ENCODE measurements at regions not wholly inside any gene's neighbourhood (a gene's known extent, or its start where the extent isn't known, plus 50 kb on each side); places are given as distances from the start of the nearest gene placed in this dataset.

DNA sequence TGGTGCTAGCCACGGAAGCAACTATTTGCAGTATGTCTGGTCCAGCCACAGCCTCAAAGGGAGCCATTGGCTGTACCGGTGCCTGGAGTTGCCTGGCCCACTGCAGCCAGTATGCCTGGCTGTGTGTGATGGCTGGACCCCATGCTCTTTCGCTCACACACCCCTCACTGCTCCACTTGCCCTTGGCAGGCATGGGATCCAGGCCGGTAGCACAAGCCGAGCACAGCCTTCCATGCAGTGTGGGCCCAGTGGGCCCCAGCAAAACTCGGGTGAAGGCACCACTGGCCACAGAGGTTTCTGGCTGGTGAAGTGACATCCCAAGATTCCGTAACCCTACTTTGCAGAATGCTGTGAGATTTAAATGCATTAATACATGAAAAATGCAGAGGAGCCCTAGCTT lies 665.8 kb downstream of the PLPP3 start:
- TF ChIP-seq, protein P1, sequence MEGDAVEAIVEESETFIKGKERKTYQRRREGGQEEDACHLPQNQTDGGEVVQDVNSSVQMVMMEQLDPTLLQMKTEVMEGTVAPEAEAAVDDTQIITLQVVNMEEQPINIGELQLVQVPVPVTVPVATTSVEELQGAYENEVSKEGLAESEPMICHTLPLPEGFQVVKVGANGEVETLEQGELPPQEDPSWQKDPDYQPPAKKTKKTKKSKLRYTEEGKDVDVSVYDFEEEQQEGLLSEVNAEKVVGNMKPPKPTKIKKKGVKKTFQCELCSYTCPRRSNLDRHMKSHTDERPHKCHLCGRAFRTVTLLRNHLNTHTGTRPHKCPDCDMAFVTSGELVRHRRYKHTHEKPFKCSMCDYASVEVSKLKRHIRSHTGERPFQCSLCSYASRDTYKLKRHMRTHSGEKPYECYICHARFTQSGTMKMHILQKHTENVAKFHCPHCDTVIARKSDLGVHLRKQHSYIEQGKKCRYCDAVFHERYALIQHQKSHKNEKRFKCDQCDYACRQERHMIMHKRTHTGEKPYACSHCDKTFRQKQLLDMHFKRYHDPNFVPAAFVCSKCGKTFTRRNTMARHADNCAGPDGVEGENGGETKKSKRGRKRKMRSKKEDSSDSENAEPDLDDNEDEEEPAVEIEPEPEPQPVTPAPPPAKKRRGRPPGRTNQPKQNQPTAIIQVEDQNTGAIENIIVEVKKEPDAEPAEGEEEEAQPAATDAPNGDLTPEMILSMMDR (IDR thresholded peaks at IDR 0.05; ENCODE audit: borderline replicate concordance, extremely low read depth, insufficient read depth), result no peak
- Histone ChIP-seq H3K4me3 (ENCODE audit: low read length in 3 of 3) (no peak overlapping the region), H3K4me1 (ENCODE audit: control insufficient read depth in 2 of 3, insufficient read depth in 2 of 3, low read depth in 1 of 3, low read length in 3 of 3) (no peaks in the 10 kb centered on the region), H3K36me3 (ENCODE audit: control insufficient read depth in 2 of 3, insufficient read depth in 3 of 3, low read length in 3 of 3) (no peaks in the 10 kb centered on the region), H3K9me3 (ENCODE audit: control insufficient read depth in 2 of 3, insufficient read depth in 1 of 3, low read length in 3 of 3) (no peaks in the 10 kb centered on the region), H3K27me3 (ENCODE audit: control insufficient read depth, insufficient read depth, low read length) (no peaks in the 10 kb centered on the region), H3K27ac (ENCODE audit: low read depth in 2 of 2, low read length in 2 of 2) (no peak overlapping the region), H3K9ac (ENCODE audit: low read length in 3 of 3) (no peak overlapping the region)
- DNase-seq (no peak), FAIRE-seq (no peak)
- intact Hi-C loops (cut with DNase I), result no loop called here

GRCh38 chr1:55912438-55912837 lies 666.9 kb downstream of the PLPP3 start:
- no peaks in the 10 kb centered on the region for H3K27me3 ChIP-seq (ENCODE audit: control insufficient read depth, insufficient read depth, low read length)
- H3K27ac ChIP-seq (ENCODE audit: low read depth in 2 of 2, low read length in 2 of 2), result no peak overlapping the region
- H3K9ac ChIP-seq (ENCODE audit: low read length in 3 of 3), result no peak overlapping the region
- no peaks in the 10 kb centered on the region for H3K36me3 ChIP-seq (ENCODE audit: control insufficient read depth in 2 of 3, insufficient read depth in 3 of 3, low read length in 3 of 3)
- TF ChIP-seq, protein P1 (IDR thresholded peaks at IDR 0.05; ENCODE audit: borderline replicate concordance, extremely low read depth, insufficient read depth), result no peak
- intact Hi-C loops (cut with DNase I), result no loop called here
- H3K4me3 ChIP-seq (ENCODE audit: low read length in 3 of 3), result no peak overlapping the region
- H3K9me3 ChIP-seq (ENCODE audit: control insufficient read depth in 2 of 3, insufficient read depth in 1 of 3, low read length in 3 of 3), result no peaks in the 10 kb centered on the region
- H3K4me1 ChIP-seq (ENCODE audit: control insufficient read depth in 2 of 3, insufficient read depth in 2 of 3, low read depth in 1 of 3, low read length in 3 of 3), result no peaks in the 10 kb centered on the region
- DNase-seq (no peak), FAIRE-seq (no peak)

DNA sequence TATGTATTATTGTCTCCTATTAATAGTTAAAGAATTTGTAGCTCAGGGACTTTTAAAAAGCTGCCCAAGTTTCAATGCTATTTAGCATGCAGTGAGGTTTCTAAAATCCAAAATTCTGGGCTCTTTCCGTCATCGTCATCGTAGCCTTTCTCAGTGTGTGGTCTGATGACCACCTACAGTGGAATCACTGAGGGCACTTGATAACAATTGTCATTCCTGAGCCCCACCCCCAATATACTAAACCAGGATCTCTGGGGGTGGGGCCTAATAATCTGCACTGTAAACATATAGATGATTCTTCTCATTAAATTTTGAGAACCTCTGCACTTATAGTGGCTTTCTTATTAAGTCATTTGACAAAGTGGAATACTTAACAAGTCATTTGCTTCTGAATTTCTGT lies 674.8 kb downstream of the PLPP3 start:
- Histone ChIP-seq H3K4me3 (ENCODE audit: low read length in 3 of 3) (no peak overlapping the region), H3K4me1 (ENCODE audit: control insufficient read depth in 2 of 3, insufficient read depth in 2 of 3, low read depth in 1 of 3, low read length in 3 of 3) (no peaks in the 10 kb centered on the region), H3K36me3 (ENCODE audit: control insufficient read depth in 2 of 3, insufficient read depth in 3 of 3, low read length in 3 of 3) (no peaks in the 10 kb centered on the region), H3K9ac (ENCODE audit: low read length in 3 of 3) (no peak overlapping the region), H3K27me3 (ENCODE audit: control insufficient read depth, insufficient read depth, low read length) (no peaks in the 10 kb centered on the region), H3K9me3 (ENCODE audit: control insufficient read depth in 2 of 3, insufficient read depth in 1 of 3, low read length in 3 of 3) (no peaks in the 10 kb centered on the region), H3K27ac (ENCODE audit: low read depth in 2 of 2, low read length in 2 of 2) (no peak overlapping the region)
- intact Hi-C loops (cut with DNase I), result no loop called here
- no peak for FAIRE-seq
- DNase-seq, result no peak
- TF ChIP-seq, protein P1 (IDR thresholded peaks at IDR 0.05; ENCODE audit: borderline replicate concordance, extremely low read depth, insufficient read depth), result no peak

DNA sequence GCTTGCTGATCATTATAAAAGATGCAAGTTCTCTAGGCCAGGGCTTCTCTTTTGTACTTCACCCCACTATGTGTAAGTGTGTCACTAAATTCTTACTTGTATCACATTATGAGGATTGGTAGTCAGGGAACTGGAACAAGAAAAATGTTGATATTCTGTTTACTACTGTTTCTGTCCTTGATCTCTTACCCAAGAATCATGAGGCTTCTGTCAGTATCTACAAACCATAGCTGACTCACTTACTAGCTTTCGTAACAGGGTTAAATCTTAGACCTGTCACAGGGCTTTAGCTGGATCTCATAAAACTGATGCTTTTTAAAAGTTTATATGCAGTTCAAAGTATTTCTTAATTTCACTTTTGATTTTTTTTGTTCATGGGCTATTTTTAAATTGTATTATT lies 681.2 kb downstream of the PLPP3 start:
- TF ChIP-seq, protein P1 (IDR thresholded peaks at IDR 0.05; ENCODE audit: borderline replicate concordance, extremely low read depth, insufficient read depth), result no peak
- Histone ChIP-seq H3K9me3 (ENCODE audit: control insufficient read depth in 2 of 3, insufficient read depth in 1 of 3, low read length in 3 of 3) (no peaks in the 10 kb centered on the region), H3K27ac (ENCODE audit: low read depth in 2 of 2, low read length in 2 of 2) (no peak overlapping the region), H3K4me1 (ENCODE audit: control insufficient read depth in 2 of 3, insufficient read depth in 2 of 3, low read depth in 1 of 3, low read length in 3 of 3) (no peaks in the 10 kb centered on the region), H3K36me3 (ENCODE audit: control insufficient read depth in 2 of 3, insufficient read depth in 3 of 3, low read length in 3 of 3) (no peaks in the 10 kb centered on the region), H3K27me3 (ENCODE audit: control insufficient read depth, insufficient read depth, low read length) (no peaks in the 10 kb centered on the region), H3K4me3 (ENCODE audit: low read length in 3 of 3) (no peak overlapping the region), H3K9ac (ENCODE audit: low read length in 3 of 3) (no peak overlapping the region)
- intact Hi-C loops (cut with DNase I), result no loop called here
- FAIRE-seq, result no peak
- no peak for DNase-seq

Data from kidney (tissue), 13 donors.